Spleen (tissue), 11 donors: ENCODE measurements at regions not wholly inside any gene's neighbourhood (a gene's known extent, or its start where the extent isn't known, plus 50 kb on each side); places are given as distances from the start of the nearest gene placed in this dataset.

Experiments
- DNase-seq: peaks from one replicate; pipeline ENCODE4 v3.0.0-alpha.2; 2020
- H3K27ac ChIP-seq, 8 donors: fragments of 200-600 bp; sonication (generic) in 7 of 8; 1 replicate in 4 of 8; 2 replicates in 4 of 8; pipeline versions ENCODE4 v1.5.0 to v1.8.0; 2016 to 2021; ENCODE audit warnings: inconsistent platforms in 4 of 8, mild to moderate bottlenecking in 4 of 8, moderate library complexity in 1 of 8
- H3K27me3 ChIP-seq, 7 donors: fragments of 200-600 bp; sonication (generic) in 6 of 7; replicated peaks in 1 of 7; 1 replicate in 4 of 7; 2 replicates in 3 of 7; pipeline versions ENCODE4 v1.5.0 to v1.8.0; 2016 to 2021; ENCODE audit warnings: inconsistent platforms in 3 of 7, mild to moderate bottlenecking in 1 of 7
- H3K36me3 ChIP-seq, 6 donors: fragments of 200-600 bp; sonication (generic) in 5 of 6; 1 replicate in 4 of 6; 2 replicates in 2 of 6; pipeline versions ENCODE4 v1.5.0 to v1.8.0; 2016 to 2021; ENCODE audit warnings: inconsistent platforms in 2 of 6
- H3K4me1 ChIP-seq, 6 donors: fragments of 200-600 bp; sonication (generic) in 5 of 6; 1 replicate in 3 of 6; 2 replicates in 3 of 6; pipeline versions ENCODE4 v1.5.0 to v1.8.0; 2016 to 2021; ENCODE audit warnings: inconsistent platforms in 3 of 6
- H3K4me3 ChIP-seq, 8 donors: fragments of 200-600 bp; sonication (generic) in 7 of 8; 1 replicate in 4 of 8; 2 replicates in 4 of 8; pipeline versions ENCODE4 v1.5.0 to v1.8.0; 2016 to 2021; ENCODE audit warnings: inconsistent platforms in 4 of 8, mild to moderate bottlenecking in 4 of 8, moderate library complexity in 2 of 8
- H3K9me3 ChIP-seq, 8 donors: fragments of 200-600 bp; sonication (generic) in 7 of 8; 1 replicate in 4 of 8; 2 replicates in 4 of 8; pipeline versions ENCODE4 v1.5.0 to v1.8.0; 2016 to 2021; ENCODE audit warnings: inconsistent platforms in 4 of 8
- CTCF ChIP-seq, 11 experiments: fragments of 200-600 bp in 7 of 11; fragments of 450-650 bp in 4 of 11; sonication (generic) in 4 of 11; IDR thresholded peaks in 8 of 11; conservative IDR thresholded peaks in 3 of 11; 1 replicate in 7 of 11; 2 replicates in 4 of 11; pipeline versions ENCODE4 v1.4.0 to v1.8.0; 2016 to 2021; ENCODE audit warnings: antibody characterized with exemption in 11 of 11, inconsistent platforms in 4 of 11, mild to moderate bottlenecking in 1 of 11
- POLR2A ChIP-seq, 3 donors: fragments of 450-650 bp; IDR thresholded peaks; one replicate each; pipeline ENCODE4 v1.5.1; 2017; ENCODE audit warnings: antibody characterized with exemption in 3 of 3, mild to moderate bottlenecking in 1 of 3
- POLR2AphosphoS5 ChIP-seq, 3 donors: sonication (generic); formaldehyde crosslinking; IDR thresholded peaks; one replicate each; pipeline ENCODE4 v1.5.1; 2017; ENCODE audit warnings: antibody characterized with exemption in 3 of 3
- WGBS, 5 donors: extraction: QIAGEN DNeasy Blood & Tissue Kit in 3 of 5; methylation state at CpG; one replicate each; pipeline versions ENCODE4 v1.1.5 to v1.1.7; 2013 to 2018; 5-methylcytosine and 5-hydroxymethylcytosine counted together
- intact Hi-C: fragments of 100-400 bp; cut with DNase I; formaldehyde crosslinking; loops from one replicate; pipeline ENCODE4 v1.15.0; 2023; ENCODE audit warnings: low total_unique reads
- donor health status: healthy with polysubstance abuse.
- donor health status: DM: no; HTN: no; CAD: no; lungs with moderate emphysema.
- donor health status: DM: no; HTN: no; CAD: no.
- donor health status: Bipolar disorder and iron deficiency.
- donor health status: healthy.
- donor health status: DM: no; HTN: no; CAD: no.
- donor health status: DM: yes; HTN: yes; CAD: no.

GRCh38 chr17:73725794-73726515 lies 81.7 kb upstream of the SDK2 start:
- 78 to 89% (median 81%) methylated on average over 9 to 12 of the region's 12 CpGs for WGBS, 5 donors
- peak; percentile 65 for DNase-seq
- no peak overlapping the region for H3K27ac ChIP-seq

GRCh38 chr17:73727941-73728340 lies 83.7 kb upstream of the SDK2 start:
- TF ChIP-seq POLR2AphosphoS5 (IDR thresholded peaks at IDR 0.05) (no peak), CTCF (IDR thresholded peaks at IDR 0.05 in 8 of 11, conservative IDR thresholded peaks at IDR 0.05 in 3 of 11) (no peak), POLR2A (IDR thresholded peaks at IDR 0.05) (no peak)
- DNase-seq = no peak
- Histone ChIP-seq H3K27ac (no peak overlapping the region), H3K27me3 (no peaks in the 10 kb centered on the region), H3K4me1 (peaks cover 0 to 21% (median under 1%) of the 10 kb centered on the region in 6 donors), H3K9me3 (peaks cover 0 to 24% (median 18%) of the 10 kb centered on the region in 8 donors), H3K36me3 (no peaks in the 10 kb centered on the region), H3K4me3 (no peak overlapping the region)
- 81 to 87% (median 84%) methylated on average over 8 of the region's 8 CpGs for WGBS, 5 donors
- intact Hi-C loops = no loop called here

More at GRCh38 chr17:73725794-73726515, 81.7 kb upstream of the SDK2 start:
- intact Hi-C loops = no loop called here
- Histone ChIP-seq H3K36me3 (no peaks in the 10 kb centered on the region), H3K4me1 (peaks cover 0 to 23% (median 5%) of the 10 kb centered on the region in 6 donors), H3K4me3 (no peak overlapping the region), H3K27me3 (no peaks in the 10 kb centered on the region), H3K9me3 (peaks cover 0 to 14% (median 9%) of the 10 kb centered on the region in 8 donors)
- TF ChIP-seq CTCF (IDR thresholded peaks at IDR 0.05 in 8 of 11, conservative IDR thresholded peaks at IDR 0.05 in 3 of 11) (no peak), POLR2AphosphoS5 (IDR thresholded peaks at IDR 0.05) (no peak), POLR2A (IDR thresholded peaks at IDR 0.05) (no peak)

- H3K36me3 ChIP-seq = no peaks in the 10 kb centered on the region
- TF ChIP-seq CTCF (IDR thresholded peaks at IDR 0.05 in 8 of 11, conservative IDR thresholded peaks at IDR 0.05 in 3 of 11) = no peak
- no peak for TF ChIP-seq POLR2A (IDR thresholded peaks at IDR 0.05)
- no peak for TF ChIP-seq POLR2AphosphoS5 (IDR thresholded peaks at IDR 0.05)
- no peak overlapping the region for H3K27ac ChIP-seq
- H3K9me3 ChIP-seq = peaks cover 0 to 24% (median 18%) of the 10 kb centered on the region in 8 donors
- no peak overlapping the region for H3K4me3 ChIP-seq
- H3K4me1 ChIP-seq = peaks cover 0 to 24% (median 0%) of the 10 kb centered on the region in 6 donors
- WGBS, 5 donors = 80 to 87% (median 81%) methylated on average over 6 of the region's 6 CpGs
- peaks cover 0 to 9% (median 0%) of the 10 kb centered on the region in 7 donors for H3K27me3 ChIP-seq
- no peak for DNase-seq
- intact Hi-C loops = no loop called here
These were observed 84.9 kb upstream of the SDK2 start for GRCh38 chr17:73729101-73729500.

- intact Hi-C loops = no loop called here
- TF ChIP-seq POLR2A (IDR thresholded peaks at IDR 0.05) = no peak
- TF ChIP-seq CTCF (IDR thresholded peaks at IDR 0.05 in 8 of 11, conservative IDR thresholded peaks at IDR 0.05 in 3 of 11) = no peak
- no peak for TF ChIP-seq POLR2AphosphoS5 (IDR thresholded peaks at IDR 0.05)
- no peak overlapping the region for H3K4me3 ChIP-seq
- 26 to 46% (median 37%) methylated on average over 10 of the region's 10 CpGs for WGBS, 5 donors
- H3K27me3 ChIP-seq = peaks cover 0 to 26% (median 0%) of the 10 kb centered on the region in 7 donors
- H3K27ac ChIP-seq = peak overlapping the region in 2 of 8 donors; percentile 21 to 29
- no peaks in the 10 kb centered on the region for H3K36me3 ChIP-seq
- H3K9me3 ChIP-seq = peaks cover 0 to 24% (median 18%) of the 10 kb centered on the region in 8 donors
- H3K4me1 ChIP-seq = peaks cover 0 to 24% (median 0%) of the 10 kb centered on the region in 6 donors
- DNase-seq = no peak
These were observed 87.5 kb upstream of the SDK2 start for GRCh38 chr17:73731733-73732132.
